ENCODE measurements at regions not wholly inside any gene's neighbourhood (a gene's known extent, or its start where the extent isn't known, plus 50 kb on each side); places are given as distances from the start of the nearest gene placed in this dataset.

DNA sequence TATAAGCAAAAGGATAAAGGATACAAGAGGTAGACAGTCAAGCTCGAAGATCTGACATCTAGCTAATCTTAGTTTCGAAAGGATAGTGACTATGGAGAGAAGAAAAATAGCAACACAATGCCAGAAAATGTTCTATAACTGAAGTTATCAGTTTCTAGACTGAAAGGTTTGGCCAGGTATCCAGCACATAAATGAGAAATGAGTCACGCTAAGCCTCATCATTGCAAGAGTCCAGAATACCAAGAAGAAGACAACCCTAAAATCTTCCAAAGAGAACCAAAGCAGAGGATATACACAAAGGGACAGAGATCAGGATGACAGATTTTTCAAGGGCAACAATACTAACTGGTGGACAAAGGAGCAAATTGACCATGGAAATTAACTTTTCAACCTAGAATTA lies 237.0 kb downstream of the POSTN start:
- H3K9me3 ChIP-seq: no peaks in the 10 kb centered on the region
- ATAC-seq (no peak), DNase-seq (no peak)
- intact Hi-C loops (cut with DNase I): no loop called here
- TF ChIP-seq, protein P1, sequence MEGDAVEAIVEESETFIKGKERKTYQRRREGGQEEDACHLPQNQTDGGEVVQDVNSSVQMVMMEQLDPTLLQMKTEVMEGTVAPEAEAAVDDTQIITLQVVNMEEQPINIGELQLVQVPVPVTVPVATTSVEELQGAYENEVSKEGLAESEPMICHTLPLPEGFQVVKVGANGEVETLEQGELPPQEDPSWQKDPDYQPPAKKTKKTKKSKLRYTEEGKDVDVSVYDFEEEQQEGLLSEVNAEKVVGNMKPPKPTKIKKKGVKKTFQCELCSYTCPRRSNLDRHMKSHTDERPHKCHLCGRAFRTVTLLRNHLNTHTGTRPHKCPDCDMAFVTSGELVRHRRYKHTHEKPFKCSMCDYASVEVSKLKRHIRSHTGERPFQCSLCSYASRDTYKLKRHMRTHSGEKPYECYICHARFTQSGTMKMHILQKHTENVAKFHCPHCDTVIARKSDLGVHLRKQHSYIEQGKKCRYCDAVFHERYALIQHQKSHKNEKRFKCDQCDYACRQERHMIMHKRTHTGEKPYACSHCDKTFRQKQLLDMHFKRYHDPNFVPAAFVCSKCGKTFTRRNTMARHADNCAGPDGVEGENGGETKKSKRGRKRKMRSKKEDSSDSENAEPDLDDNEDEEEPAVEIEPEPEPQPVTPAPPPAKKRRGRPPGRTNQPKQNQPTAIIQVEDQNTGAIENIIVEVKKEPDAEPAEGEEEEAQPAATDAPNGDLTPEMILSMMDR (IDR thresholded peaks at IDR 0.05): no peak
- no peak overlapping the region for H3K4me3 ChIP-seq
- no peak overlapping the region for H3K27ac ChIP-seq
- H3K27me3 ChIP-seq (ENCODE audit: low read depth): no peaks in the 10 kb centered on the region
- no peaks in the 10 kb centered on the region for H3K36me3 ChIP-seq
- no peaks in the 10 kb centered on the region for H3K4me1 ChIP-seq

DNA sequence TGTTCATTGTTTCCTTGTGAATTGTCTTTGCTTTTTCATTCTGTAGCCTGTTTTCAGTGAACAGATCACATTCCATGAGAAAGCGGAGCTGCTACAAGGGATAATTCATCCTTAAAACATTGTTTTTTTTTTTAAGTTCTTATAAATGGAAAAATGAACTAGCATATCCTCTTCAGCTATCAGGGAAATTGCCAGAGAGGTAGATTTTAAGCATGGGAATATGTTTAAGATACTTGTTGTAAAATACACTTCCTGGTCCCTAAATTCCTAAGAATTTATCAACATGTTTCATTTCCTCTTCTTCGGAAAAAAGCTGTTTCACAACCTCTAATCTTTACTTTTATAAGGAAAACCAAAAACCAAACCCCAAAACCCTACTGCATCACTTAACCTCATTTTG lies 238.0 kb downstream of the POSTN start:
- H3K36me3 ChIP-seq: no peaks in the 10 kb centered on the region
- H3K27ac ChIP-seq: no peak overlapping the region
- intact Hi-C loops (cut with DNase I): no loop called here

DNA sequence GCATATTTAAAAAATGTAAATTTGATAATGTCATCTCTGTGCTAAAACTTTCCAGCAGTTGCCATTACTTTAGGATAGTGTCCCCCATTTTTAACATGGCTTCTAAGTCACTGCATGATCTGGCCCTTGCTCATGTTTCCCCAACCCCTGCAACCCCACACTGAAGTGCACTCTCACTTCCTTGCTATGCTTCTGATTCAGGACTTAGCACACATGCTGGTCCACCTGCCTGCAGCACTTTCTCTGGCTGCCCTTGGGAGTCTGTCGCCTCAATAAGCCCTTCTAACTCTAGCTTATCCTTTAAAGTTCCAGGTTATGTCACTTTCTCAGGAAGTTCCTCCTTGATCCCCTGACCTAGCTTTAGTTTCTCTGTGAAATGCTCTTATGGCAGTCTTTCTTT lies 241.0 kb downstream of the POSTN start:
- intact Hi-C loops (cut with DNase I): no loop called here
- no peak for ATAC-seq

More for the DNA sequence above, 238.0 kb downstream of the POSTN start:
- H3K4me1 ChIP-seq: no peaks in the 10 kb centered on the region
- no peak overlapping the region for H3K4me3 ChIP-seq
- no peak for ATAC-seq
- H3K9me3 ChIP-seq: no peaks in the 10 kb centered on the region
- no peaks in the 10 kb centered on the region for H3K27me3 ChIP-seq (ENCODE audit: low read depth)
- TF ChIP-seq, protein P1 (IDR thresholded peaks at IDR 0.05): no peak
- DNase-seq: no peak

DNA sequence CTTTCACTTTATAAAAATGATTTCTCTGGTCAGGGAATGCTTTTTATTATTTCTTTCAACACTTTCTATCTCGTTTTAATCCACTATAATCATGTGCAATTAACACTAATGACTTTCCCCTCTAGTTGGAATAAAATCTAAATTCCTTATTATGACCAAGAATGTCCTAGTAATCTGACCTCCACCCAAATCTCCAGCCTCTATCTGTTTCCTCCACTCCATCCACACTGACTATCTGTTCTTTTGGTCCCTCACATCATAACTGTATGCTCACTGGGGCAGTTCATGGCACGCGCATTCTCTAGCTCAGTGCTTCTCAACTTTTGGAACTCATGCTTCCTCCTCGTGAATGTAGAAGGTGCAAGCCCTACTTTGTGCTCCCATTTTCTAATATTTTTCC lies 244.7 kb downstream of the POSTN start:
- intact Hi-C loops (cut with DNase I): no loop called here
- Histone ChIP-seq H3K36me3 (no peaks in the 10 kb centered on the region), H3K4me3 (no peak overlapping the region), H3K4me1 (no peaks in the 10 kb centered on the region), H3K27me3 (ENCODE audit: low read depth) (no peaks in the 10 kb centered on the region), H3K9me3 (no peaks in the 10 kb centered on the region), H3K27ac (no peak overlapping the region)
- TF ChIP-seq, protein P1 (IDR thresholded peaks at IDR 0.05): no peak
- ATAC-seq: no peak
- DNase-seq: no peak

More for the DNA sequence above, 241.0 kb downstream of the POSTN start:
- H3K36me3 ChIP-seq: no peaks in the 10 kb centered on the region
- no peak overlapping the region for H3K27ac ChIP-seq
- no peak for DNase-seq
- no peaks in the 10 kb centered on the region for H3K4me1 ChIP-seq
- TF ChIP-seq, protein P1 (IDR thresholded peaks at IDR 0.05): no peak
- H3K27me3 ChIP-seq (ENCODE audit: low read depth): no peaks in the 10 kb centered on the region
- no peaks in the 10 kb centered on the region for H3K9me3 ChIP-seq
- H3K4me3 ChIP-seq: no peak overlapping the region

DNA sequence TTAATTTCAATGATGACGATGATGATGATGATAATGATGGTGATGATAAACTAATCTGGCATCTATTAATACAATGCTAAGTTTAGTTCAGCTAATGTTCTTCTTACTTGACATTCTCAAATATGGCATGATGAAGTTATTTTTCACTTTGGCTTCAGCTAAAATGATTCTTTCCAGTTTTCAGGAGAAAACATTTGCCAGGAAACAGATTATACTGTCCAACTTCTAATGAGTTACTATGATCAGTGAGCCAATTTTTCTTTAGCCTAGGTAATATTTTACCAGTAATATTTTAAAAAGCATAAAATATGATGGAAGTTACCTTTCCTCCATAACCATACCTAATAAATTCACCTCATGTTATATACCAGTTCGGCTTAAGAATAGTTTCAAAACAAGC lies 245.7 kb upstream of the CSNK1A1L start:
- Histone ChIP-seq H3K4me1 (no peaks in the 10 kb centered on the region), H3K27ac (no peak overlapping the region), H3K9me3 (no peaks in the 10 kb centered on the region), H3K4me3 (no peak overlapping the region), H3K36me3 (no peaks in the 10 kb centered on the region), H3K27me3 (ENCODE audit: low read depth) (no peaks in the 10 kb centered on the region)
- intact Hi-C loops (cut with DNase I): no loop called here
- no peak for ATAC-seq
- no peak for DNase-seq
- TF ChIP-seq, protein P1 (IDR thresholded peaks at IDR 0.05): no peak

DNA sequence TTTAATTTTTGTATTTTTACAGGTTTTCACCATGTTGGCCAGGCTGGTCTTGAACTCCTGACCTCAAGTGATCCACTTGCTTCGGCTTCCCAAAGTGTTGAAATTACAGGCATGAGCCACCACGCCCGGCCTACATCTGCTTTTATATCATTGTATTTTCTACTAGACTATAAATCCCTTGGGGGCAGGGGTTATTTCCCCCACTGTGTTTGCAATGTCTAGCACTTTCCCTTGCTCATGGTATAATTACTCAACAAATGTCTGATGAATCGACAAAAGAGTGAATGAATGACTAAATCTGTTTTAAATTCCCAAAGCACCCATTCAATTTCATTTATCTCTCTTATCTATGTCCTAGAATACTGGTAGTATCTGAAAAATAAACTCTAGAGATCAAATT lies 244.5 kb upstream of the CSNK1A1L start:
- Histone ChIP-seq H3K9me3 (no peaks in the 10 kb centered on the region), H3K27me3 (ENCODE audit: low read depth) (no peaks in the 10 kb centered on the region), H3K36me3 (no peaks in the 10 kb centered on the region), H3K4me3 (no peak overlapping the region), H3K27ac (no peak overlapping the region), H3K4me1 (no peaks in the 10 kb centered on the region)
- ATAC-seq (no peak), DNase-seq (no peak)
- TF ChIP-seq, protein P1 (IDR thresholded peaks at IDR 0.05): no peak
- intact Hi-C loops (cut with DNase I): no loop called here
